AG09319 (cell line): ENCODE measurements at regions not wholly inside any gene's neighbourhood (a gene's known extent, or its start where the extent isn't known, plus 50 kb on each side); places are given as distances from the start of the nearest gene placed in this dataset.

Source experiments
- DNase-seq: peaks from one replicate; pipeline ENCODE4 v3.0.0-alpha.2; 2010; ENCODE audit warnings: low read depth; ENCODE audit errors: extremely low read depth
- CTCF ChIP-seq: IDR thresholded peaks from 2 replicates; pipeline ENCODE4 v1.5.1; 2011; ENCODE audit warnings: low read depth, mild to moderate bottlenecking, inconsistent platforms, low read length, moderate library complexity

- DNase-seq: no peak
- TF ChIP-seq CTCF: peak; percentile 68
Observed at GRCh38 chr4:17347445-17347844, 164.4 kb downstream of the QDPR start.

GRCh38 chr4:17339376-17339775 is 172.5 kb downstream of the QDPR start:
- TF ChIP-seq CTCF: no peak

GRCh38 chr4:17336986-17337385 is 174.9 kb downstream of the QDPR start:
- no peak for TF ChIP-seq CTCF
- DNase-seq: no peak

More at GRCh38 chr4:17339376-17339775, 172.5 kb downstream of the QDPR start:
- no peak for DNase-seq

- no peak for TF ChIP-seq CTCF
- no peak for DNase-seq
Observed at GRCh38 chr4:17336524-17336961, 175.3 kb downstream of the QDPR start.

- no peak for DNase-seq
- TF ChIP-seq CTCF: no peak
Observed at GRCh38 chr4:17336069-17336468, 175.8 kb downstream of the QDPR start.

- TF ChIP-seq CTCF: no peak
- DNase-seq: no peak
Observed at GRCh38 chr4:17335371-17335770, 176.5 kb downstream of the QDPR start.

- no peak for DNase-seq
- no peak; the same call in 1 of the 2 replicates for TF ChIP-seq CTCF
Observed at GRCh38 chr4:17332478-17332877, 179.4 kb downstream of the QDPR start.
